ENCODE measurements at regions not wholly inside any gene's neighbourhood (a gene's known extent, or its start where the extent isn't known, plus 50 kb on each side); places are given as distances from the start of the nearest gene placed in this dataset.

GRCh38 chr12:84594157-84594556 is 318.4 kb downstream of the SLC6A15 start:
- DNase-seq = no peak

- no peak for DNase-seq
Measured at GRCh38 chr12:84585776-84586395, 326.7 kb downstream of the SLC6A15 start.

GRCh38 chr12:84572196-84572595 is 340.4 kb downstream of the SLC6A15 start:
- no peak for DNase-seq

- no peak for DNase-seq
Measured at GRCh38 chr12:84562331-84562730, 350.3 kb downstream of the SLC6A15 start.

GRCh38 chr12:84561351-84561750 is 351.2 kb downstream of the SLC6A15 start:
- DNase-seq = no peak

GRCh38 chr12:84554199-84554723 is 358.3 kb downstream of the SLC6A15 start:
- no peak for DNase-seq

- DNase-seq = no peak
Measured at GRCh38 chr12:84553331-84554117, 359.1 kb downstream of the SLC6A15 start.

- DNase-seq = no peak
Measured at GRCh38 chr12:84551373-84551772, 361.2 kb downstream of the SLC6A15 start.

- no peak for DNase-seq
Measured at GRCh38 chr12:84550518-84550917, 362.1 kb downstream of the SLC6A15 start.

- no peak for DNase-seq
Measured at GRCh38 chr12:84542289-84542688, 370.3 kb downstream of the SLC6A15 start.

GRCh38 chr12:84537666-84538065 is 374.9 kb downstream of the SLC6A15 start:
- DNase-seq = no peak

GRCh38 chr12:84512751-84513150 is 399.8 kb downstream of the SLC6A15 start:
- no peak for DNase-seq

- no peak for DNase-seq
Measured at GRCh38 chr12:84508851-84509260, 403.7 kb downstream of the SLC6A15 start.

GRCh38 chr12:84507956-84508850 is 404.4 kb downstream of the SLC6A15 start:
- no peak for DNase-seq

- no peak for DNase-seq
Measured at GRCh38 chr12:84506282-84506681, 406.3 kb downstream of the SLC6A15 start.

GRCh38 chr12:84502907-84503787 is 409.5 kb downstream of the SLC6A15 start:
- peak; percentile 15 to 23 for DNase-seq

GRCh38 chr12:84502180-84502860 is 410.3 kb downstream of the SLC6A15 start:
- no peak for DNase-seq

- DNase-seq = peak; percentile 6 to 18
Measured at GRCh38 chr12:84497819-84498218, 414.8 kb downstream of the SLC6A15 start.

GRCh38 chr12:84495711-84496110 is 416.9 kb downstream of the SLC6A15 start:
- DNase-seq = no peak

GRCh38 chr12:84492351-84492883 is 420.2 kb downstream of the SLC6A15 start:
- DNase-seq = no peak

GRCh38 chr12:84484798-84485197 is 427.8 kb downstream of the SLC6A15 start:
- DNase-seq = no peak
